Activated B cell treated with CpG ODN at 0.5 μM for 24 hours (primary cell): ENCODE measurements at regions not wholly inside any gene's neighbourhood (a gene's known extent, or its start where the extent isn't known, plus 50 kb on each side); places are given as distances from the start of the nearest gene placed in this dataset.

Experiments used
- ATAC-seq: fragments of 200-7000 bp; cut with Tn5 transposase; one replicate; pipeline ENCODE4 v1.10.0; 2021; ENCODE audit warnings: low read depth, mild to moderate bottlenecking, moderate library complexity
- CTCF ChIA-PET: fragments of 350-600 bp; sonication (Branson Sonifier 250); formaldehyde crosslinking; loops from one replicate; lab custom pipeline; 2021; ENCODE audit warnings: antibody characterized with exemption; lab: Charles Lee
- POLR2A ChIA-PET: fragments of 350-600 bp; sonication (Branson Sonifier 250); formaldehyde crosslinking; loops from one replicate; lab custom pipeline; 2021; ENCODE audit warnings: antibody characterized with exemption; lab: Charles Lee
- DNase-seq: peaks from one replicate; pipeline ENCODE4 v3.0.0; 2022
- H3K27ac Mint-ChIP-seq: one replicate; pipeline ENCODE4 v1.8.0; 2020; ENCODE audit warnings: mixed read lengths
- H3K27me3 Mint-ChIP-seq: one replicate; pipeline ENCODE4 v1.8.0; 2021; ENCODE audit warnings: mixed read lengths
- H3K36me3 Mint-ChIP-seq: one replicate; pipeline ENCODE4 v1.8.0; 2021; ENCODE audit warnings: low read depth, mixed read lengths
- H3K4me1 Mint-ChIP-seq: one replicate; pipeline ENCODE4 v1.8.0; 2021; ENCODE audit warnings: mixed read lengths
- H3K4me3 Mint-ChIP-seq: one replicate; pipeline ENCODE4 v1.8.0; 2020; ENCODE audit warnings: mild to moderate bottlenecking, mixed read lengths
- H3K9me3 Mint-ChIP-seq: one replicate; pipeline ENCODE4 v1.8.0; 2020; ENCODE audit warnings: mixed read lengths
- CTCF ChIP-seq: fragments of 200-600 bp; IDR thresholded peaks from one replicate; pipeline ENCODE4 v1.8.0; 2022; ENCODE audit warnings: antibody characterized with exemption, mild to moderate bottlenecking
- intact Hi-C: fragments of 100-400 bp; cut with micrococcal nuclease; formaldehyde crosslinking; loops from one replicate; pipeline ENCODE4 v1.15.1; 2024

DNA sequence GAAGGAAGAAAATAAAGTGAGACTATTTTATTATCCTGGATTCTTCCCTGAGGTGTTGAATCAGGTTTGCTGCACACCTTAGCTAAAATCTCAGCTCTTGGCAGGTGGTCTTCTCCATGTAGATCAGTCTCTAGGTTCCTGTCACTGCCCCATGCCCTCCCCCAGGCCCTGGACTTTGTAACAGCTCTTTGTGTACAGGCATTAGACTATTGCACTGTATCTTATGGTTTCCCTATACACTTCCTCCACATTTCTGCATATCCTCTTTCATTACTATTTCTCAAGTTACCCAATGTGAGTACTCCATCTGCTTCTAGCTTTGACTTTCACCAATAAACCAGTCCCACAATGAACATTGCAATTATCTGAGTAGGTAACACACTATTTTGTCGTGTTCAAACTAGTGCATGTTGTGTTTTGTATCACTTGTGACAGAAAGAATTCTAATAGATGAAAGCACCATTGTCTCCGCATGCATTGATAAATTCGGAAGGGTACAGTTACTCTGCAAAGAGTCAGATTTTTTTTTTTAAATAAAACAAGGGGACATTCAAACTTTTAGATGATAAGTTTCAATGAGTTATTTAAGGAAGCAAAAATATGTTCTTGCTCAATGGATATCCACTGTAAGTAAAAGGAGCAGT is 1348.7 kb upstream of the C9orf72 start:
- intact Hi-C loops, result no loop called here
- H3K9me3 Mint-ChIP-seq, result peaks cover 3% of the 10 kb centered on the region
- ATAC-seq (no peak), DNase-seq (no peak)
- H3K27ac Mint-ChIP-seq, result no peak overlapping the region
- no peaks in the 10 kb centered on the region for H3K36me3 Mint-ChIP-seq
- H3K27me3 Mint-ChIP-seq, result no peaks in the 10 kb centered on the region
- ChIA-PET CTCF (no interaction called here), POLR2A (no interaction called here)
- TF ChIP-seq CTCF, result no peak
- H3K4me1 Mint-ChIP-seq, result no peaks in the 10 kb centered on the region
- H3K4me3 Mint-ChIP-seq, result no peak overlapping the region

DNA sequence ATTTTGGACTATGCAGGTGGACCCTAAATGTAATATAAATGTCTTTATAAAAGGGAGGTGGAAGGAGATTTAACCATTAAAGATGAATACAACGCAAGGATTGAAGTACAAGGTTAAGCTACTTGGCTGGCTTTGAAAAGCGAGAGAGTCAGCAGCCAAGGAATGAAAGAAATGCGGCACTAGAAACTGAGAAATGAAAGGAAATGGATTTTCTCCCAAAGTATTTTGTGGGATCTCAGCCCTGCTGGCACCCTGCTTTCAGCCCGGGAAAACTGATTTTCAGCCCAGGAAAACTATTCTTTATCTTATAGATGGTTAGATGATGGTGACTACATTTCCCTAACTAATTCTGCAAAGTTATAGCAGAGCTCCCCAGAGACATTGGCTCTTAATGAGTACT is 1349.6 kb upstream of the C9orf72 start:
- H3K36me3 Mint-ChIP-seq, result no peaks in the 10 kb centered on the region
- ATAC-seq (no peak), DNase-seq (no peak)
- ChIA-PET POLR2A (no interaction called here), CTCF (no interaction called here)
- no peak for TF ChIP-seq CTCF
- no peak overlapping the region for H3K4me3 Mint-ChIP-seq
- H3K27me3 Mint-ChIP-seq, result no peaks in the 10 kb centered on the region
- peaks cover 2% of the 10 kb centered on the region for H3K9me3 Mint-ChIP-seq
- no peak overlapping the region for H3K27ac Mint-ChIP-seq
- H3K4me1 Mint-ChIP-seq, result no peaks in the 10 kb centered on the region
- intact Hi-C loops, result no loop called here

- ChIA-PET CTCF (no interaction called here), POLR2A (no interaction called here)
- H3K36me3 Mint-ChIP-seq, result no peaks in the 10 kb centered on the region
- TF ChIP-seq CTCF, result no peak
- no peak overlapping the region for H3K27ac Mint-ChIP-seq
- intact Hi-C loops, result no loop called here
- no peak for ATAC-seq
- no peak for DNase-seq
- H3K4me3 Mint-ChIP-seq, result no peak overlapping the region
- H3K27me3 Mint-ChIP-seq, result no peaks in the 10 kb centered on the region
- H3K4me1 Mint-ChIP-seq, result no peaks in the 10 kb centered on the region
- no peaks in the 10 kb centered on the region for H3K9me3 Mint-ChIP-seq
These were observed 1350.1 kb upstream of the C9orf72 start for GRCh38 chr9:28923351-28923750.

- no peak for TF ChIP-seq CTCF
- ATAC-seq (no peak), DNase-seq (no peak)
- Mint-ChIP-seq H3K27me3 (no peaks in the 10 kb centered on the region), H3K36me3 (no peaks in the 10 kb centered on the region), H3K4me1 (no peaks in the 10 kb centered on the region), H3K4me3 (no peak overlapping the region), H3K27ac (no peak overlapping the region), H3K9me3 (peaks cover 2% of the 10 kb centered on the region)
- ChIA-PET POLR2A (no interaction called here), CTCF (no interaction called here)
- intact Hi-C loops, result no loop called here
These were observed 1351.9 kb upstream of the C9orf72 start for GRCh38 chr9:28925157-28925556.

GRCh38 chr9:28926306-28926705 is 1353.0 kb upstream of the C9orf72 start:
- no peaks in the 10 kb centered on the region for H3K36me3 Mint-ChIP-seq
- no peak overlapping the region for H3K4me3 Mint-ChIP-seq
- intact Hi-C loops, result no loop called here
- peaks cover 2% of the 10 kb centered on the region for H3K9me3 Mint-ChIP-seq
- ChIA-PET CTCF (no interaction called here), POLR2A (no interaction called here)
- no peak for TF ChIP-seq CTCF
- no peak for DNase-seq
- no peaks in the 10 kb centered on the region for H3K4me1 Mint-ChIP-seq
- no peak overlapping the region for H3K27ac Mint-ChIP-seq
- no peak for ATAC-seq
- no peaks in the 10 kb centered on the region for H3K27me3 Mint-ChIP-seq
